Esophagus squamous epithelium (tissue), 4 donors: ENCODE measurements at regions not wholly inside any gene's neighbourhood (a gene's known extent, or its start where the extent isn't known, plus 50 kb on each side); places are given as distances from the start of the nearest gene placed in this dataset.

Experiments
- CTCF ChIP-seq, 6 experiments: fragments of 450-650 bp in 4 of 6; fragments of 200-600 bp in 2 of 6; sonication (generic) in 2 of 6; IDR thresholded peaks; one replicate each; pipeline ENCODE4 v1.5.1; 2016 to 2019; ENCODE audit warnings: antibody characterized with exemption in 6 of 6, mild to moderate bottlenecking in 4 of 6, moderate library complexity in 4 of 6
- POLR2A ChIP-seq, 4 donors: fragments of 450-650 bp; IDR thresholded peaks; one replicate each; pipeline ENCODE4 v1.6.1; 2017; ENCODE audit warnings: antibody characterized with exemption in 4 of 4, mild to moderate bottlenecking in 4 of 4, moderate library complexity in 3 of 4

- TF ChIP-seq CTCF (IDR thresholded peaks at IDR 0.05) (no peak), POLR2A (IDR thresholded peaks at IDR 0.05) (no peak)
Observed at GRCh38 chr10:24150853-24151252, 58.1 kb upstream of the KIAA1217 start.
